Heart right ventricle (tissue), 16 donors: ENCODE measurements at regions not wholly inside any gene's neighbourhood (a gene's known extent, or its start where the extent isn't known, plus 50 kb on each side); places are given as distances from the start of the nearest gene placed in this dataset.
A peak's percentile ranks its signal among the peaks of the same experiment; 100 is the strongest.

ENCODE experiments used
- ATAC-seq, 8 donors: fragments of 200-7000 bp; cut with Tn5 transposase; one replicate each; pipeline ENCODE4 v1.9.1; 2020; ENCODE audit warnings: mild to moderate bottlenecking in 8 of 8, moderate library complexity in 8 of 8, moderate number of reproducible peaks in 1 of 8
- DNase-seq, 2 donors: peaks; one replicate each; pipeline ENCODE4 v3.0.0-alpha.2; 2020
- H3K27ac ChIP-seq, 10 donors: fragments of 200-600 bp; sonication (generic) in 2 of 10; one replicate each; pipeline versions ENCODE4 v1.5.0 to v1.8.0; 2020 to 2022; ENCODE audit warnings: mild to moderate bottlenecking in 3 of 10
- H3K27me3 ChIP-seq, 7 donors: fragments of 200-600 bp; one replicate each; pipeline ENCODE4 v1.8.0; 2021 to 2022; ENCODE audit warnings: mild to moderate bottlenecking in 2 of 7
- H3K36me3 ChIP-seq, 9 donors: fragments of 200-600 bp; sonication (generic) in 1 of 9; one replicate each; pipeline versions ENCODE4 v1.5.0 to v1.8.0; 2020 to 2022; ENCODE audit warnings: mild to moderate bottlenecking in 2 of 9
- H3K4me1 ChIP-seq, 9 donors: fragments of 200-600 bp; sonication (generic) in 1 of 9; one replicate each; pipeline versions ENCODE4 v1.5.0 to v1.8.0; 2020 to 2022; ENCODE audit warnings: mild to moderate bottlenecking in 4 of 9
- H3K4me3 ChIP-seq, 10 donors: fragments of 200-600 bp; sonication (generic) in 2 of 10; one replicate each; pipeline versions ENCODE4 v1.5.0 to v1.8.0; 2020 to 2022; ENCODE audit warnings: mild to moderate bottlenecking in 7 of 10, moderate library complexity in 2 of 10
- H3K9me3 ChIP-seq, 11 donors: fragments of 200-600 bp in 10 of 11; sonication (generic) in 2 of 11; one replicate each; pipeline versions ENCODE4 v1.5.0 to v1.8.0; 2013 to 2022; ENCODE audit warnings: mild to moderate bottlenecking in 2 of 11, control low read depth in 1 of 11, moderate library complexity in 1 of 11
- CTCF ChIP-seq, 9 donors: fragments of 200-600 bp; sonication (generic) in 2 of 9; IDR thresholded peaks; one replicate each; pipeline versions ENCODE4 v1.5.0 to v1.8.0; 2021 to 2022; ENCODE audit warnings: antibody characterized with exemption in 9 of 9, mild to moderate bottlenecking in 5 of 9, moderate library complexity in 1 of 9
- WGBS, 2 donors: extraction: QIAGEN DNeasy Blood & Tissue Kit; methylation state at CpG; one replicate each; pipeline ENCODE4 v1.1.7; 2013; ENCODE audit warnings: inconsistent platforms in 1 of 2; 5-methylcytosine and 5-hydroxymethylcytosine counted together
- intact Hi-C, 10 donors: fragments of 100-400 bp; cut with DNase I; formaldehyde crosslinking; loops; one replicate each; pipeline versions ENCODE4 v1.11.1 to v1.14.2; 2022
- donor health status: Arrhythmogenic right ventricular cardiomyopathy.
- donor health status: ischemic (EF 13 %, LVEDD 7.1; RV severe dilation, severe dysfunction).
- donor health status: healthy with polysubstance abuse.
- donor health status: DM: no; HTN: yes; CAD: no.
- donor health status: DM: no; HTN: no; CAD: no.
- donor health status: ischemic (EF 25% LVEDD 6.9; RV normal size, moderate dysfunction).
- donor health status: ischemic (EF 25% LVEDD 5.7; RV mildly dilated, moderate dysfunction).
- donor health status: healthy.
- donor health status: DM: yes; HTN: yes; CAD: no.
- donor health status: Ischemic cardiomyopathy.
- donor health status: ischemic (EF 35%, LVEDD 5.7; RV mildly dilated, moderate dysfunction).
- donor health status: nonischemic (EF 11% LVEDD 7.7; RV severe dilation, severe dysfunction).
- donor health status: DM: yes; HTN: yes; CAD: no.
- donor health status: PGD.
- donor health status: ischemic (EF 29% LVEDD 5.4; RV normal size, mild dysfunction).
- donor health status: nonischemic (EF 23%, LVEDD 6.1; RV moderate dilation, normal function).

GRCh38 chr1:218165701-218166114, 119.4 kb upstream of the RRP15 start:
- WGBS, 2 donors, result 4 to 5% methylated on average over 10 of the region's 10 CpGs
- H3K27me3 ChIP-seq, result peaks cover 0 to 100% (median 90%) of the 10 kb centered on the region in 7 donors

DNA sequence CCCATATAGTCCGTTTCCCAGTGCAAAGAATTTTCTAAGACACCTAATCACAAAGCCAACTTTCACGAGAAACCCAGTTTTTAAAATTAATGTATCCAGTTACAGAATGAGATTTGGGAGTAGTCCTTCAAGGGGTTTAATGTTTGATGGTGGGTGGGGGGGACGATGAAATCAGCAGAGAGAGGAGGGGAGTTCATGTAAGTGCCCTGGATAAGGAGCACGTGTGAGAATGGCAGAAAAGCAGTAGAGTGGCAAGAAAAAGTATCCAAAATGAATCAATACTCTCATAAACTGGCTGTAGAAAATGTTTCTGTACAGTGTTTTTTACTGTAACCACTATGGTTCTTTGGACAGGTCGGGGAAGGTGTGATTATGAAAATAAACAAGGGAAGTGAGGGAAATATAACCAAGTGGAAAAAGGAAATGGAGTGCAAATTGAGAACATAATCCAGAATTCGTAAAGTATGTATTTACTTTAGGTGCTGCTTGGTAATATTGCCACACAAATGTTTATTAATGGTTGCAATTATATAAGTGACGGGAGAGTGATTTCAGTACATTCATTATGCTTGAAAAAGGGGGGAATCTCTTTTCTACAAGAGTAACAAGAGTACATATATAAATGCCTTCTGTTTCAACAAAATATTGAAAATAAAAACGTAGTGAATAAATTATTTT, 118.7 kb upstream of the RRP15 start:
- Histone ChIP-seq H3K27me3 (peaks cover 0 to 99% (median 91%) of the 10 kb centered on the region in 7 donors), H3K4me1 (peaks cover 0 to 25% (median 14%) of the 10 kb centered on the region in 9 donors), H3K9me3 (no peaks in the 10 kb centered on the region), H3K27ac (peak overlapping the region in 3 of 10 donors; percentile 78 to 87 (median 85)), H3K36me3 (no peaks in the 10 kb centered on the region), H3K4me3 (peak overlapping the region in 8 of 10 donors; percentile 53 to 64 (median 58))
- WGBS, 2 donors, result 23 to 24% methylated on average over 8 of the region's 8 CpGs
- intact Hi-C loops, result no loop called here
- ATAC-seq (no peak), DNase-seq (no peak)
- TF ChIP-seq CTCF (IDR thresholded peaks at IDR 0.05), result no peak

More at GRCh38 chr1:218165701-218166114, 119.4 kb upstream of the RRP15 start:
- Histone ChIP-seq H3K9me3 (no peaks in the 10 kb centered on the region), H3K4me1 (peaks cover 0 to 25% (median 14%) of the 10 kb centered on the region in 9 donors), H3K27ac (peak overlapping the region; percentile 65 to 92 (median 86)), H3K4me3 (peak overlapping the region; percentile 37 to 64 (median 57)), H3K36me3 (no peaks in the 10 kb centered on the region)
- ATAC-seq, result peak in 2 of 8 donors; percentile 16 to 20
- TF ChIP-seq CTCF (IDR thresholded peaks at IDR 0.05), result no peak
- DNase-seq, result no peak
- intact Hi-C loops, result no loop called here

- intact Hi-C loops, result no loop called here
- ATAC-seq, result no peak
- peaks cover 0 to 75% (median 41%) of the 10 kb centered on the region in 7 donors for H3K27me3 ChIP-seq
Observed at GRCh38 chr1:218171302-218171893, 113.7 kb upstream of the RRP15 start.

DNA sequence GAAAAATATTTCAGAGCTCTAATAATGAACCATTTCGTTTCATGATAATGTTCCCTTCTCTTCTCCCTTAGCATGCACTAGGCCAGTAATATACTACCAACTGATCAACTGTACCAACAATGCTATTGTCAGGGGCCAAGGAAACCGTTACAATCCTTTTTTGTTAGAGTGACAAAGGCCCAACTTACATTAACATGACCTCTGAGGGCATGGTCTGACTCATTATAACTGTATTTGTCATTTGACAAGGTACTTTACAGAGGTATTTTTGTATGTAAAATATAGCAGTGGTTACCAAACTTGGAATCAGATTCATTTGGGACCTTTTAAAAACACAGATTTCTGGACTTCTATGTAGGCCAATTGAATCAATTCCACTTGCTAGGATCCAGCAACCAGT, 102.6 kb upstream of the RRP15 start:
- Histone ChIP-seq H3K27ac (no peak overlapping the region), H3K4me1 (no peaks in the 10 kb centered on the region), H3K36me3 (no peaks in the 10 kb centered on the region), H3K9me3 (no peaks in the 10 kb centered on the region), H3K27me3 (peaks cover 0 to 9% (median 0%) of the 10 kb centered on the region in 7 donors), H3K4me3 (no peak overlapping the region)
- ATAC-seq (no peak), DNase-seq (no peak)
- intact Hi-C loops, result no loop called here
- WGBS, 2 donors, result 69 to 71% methylated on average over 2 of the region's 2 CpGs
- no peak for TF ChIP-seq CTCF (IDR thresholded peaks at IDR 0.05)

More at GRCh38 chr1:218171302-218171893, 113.7 kb upstream of the RRP15 start:
- no peak for DNase-seq
- WGBS, 2 donors, result 1 to 4% methylated on average over 4 of the region's 4 CpGs
- Histone ChIP-seq H3K36me3 (no peaks in the 10 kb centered on the region), H3K4me1 (no peaks in the 10 kb centered on the region), H3K9me3 (no peaks in the 10 kb centered on the region), H3K4me3 (peak overlapping the region in 1 of 10 donors; percentile 15), H3K27ac (no peak overlapping the region)
- TF ChIP-seq CTCF (IDR thresholded peaks at IDR 0.05), result peak; percentile 44 to 85 (median 76)
